HEK293T (cell line): ENCODE measurements at regions not wholly inside any gene's neighbourhood (a gene's known extent, or its start where the extent isn't known, plus 50 kb on each side); places are given as distances from the start of the nearest gene placed in this dataset.

Source experiments
- ARNT ChIP-seq: fragments of 450-650 bp; IDR thresholded peaks from 2 replicates; pipeline ENCODE4 v1.6.1; 2017; ENCODE audit warnings: mild to moderate bottlenecking
- ELF4 ChIP-seq: fragments of 450-650 bp; IDR thresholded peaks from 2 replicates; pipeline ENCODE4 v1.6.1; 2017; ENCODE audit warnings: antibody characterized with exemption
- FOXM1 ChIP-seq: fragments of 450-650 bp; IDR thresholded peaks from 2 replicates; pipeline ENCODE4 v1.6.1; 2017; ENCODE audit warnings: mild to moderate bottlenecking, borderline replicate concordance
- SP1 ChIP-seq: fragments of 450-650 bp; IDR thresholded peaks from 2 replicates; pipeline ENCODE4 v1.6.1; 2017
- ZNF384 ChIP-seq: fragments of 450-650 bp; IDR thresholded peaks from 2 replicates; pipeline ENCODE4 v1.6.1; 2016

DNA sequence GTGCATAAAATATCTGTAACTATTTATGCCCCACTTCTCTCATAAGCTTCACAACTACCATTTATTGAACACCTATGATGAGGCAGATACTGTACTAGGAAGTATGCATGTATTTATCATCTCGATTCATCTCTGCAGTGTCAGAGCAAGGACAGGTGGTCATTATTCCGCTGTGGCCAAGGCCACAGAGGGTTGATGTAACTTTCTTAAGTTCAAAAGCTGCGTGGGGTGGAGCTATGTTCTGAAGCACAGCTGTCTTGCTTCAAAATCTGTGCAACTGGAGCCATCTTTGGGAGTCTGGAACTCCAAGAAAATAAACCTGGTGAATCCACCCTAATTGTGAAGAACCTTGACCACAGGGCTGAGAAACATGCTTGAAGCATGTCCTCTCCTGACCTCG lies 60.2 kb upstream of the HMGXB4 start:
- TF ChIP-seq FOXM1 (no peak), SP1 (no peak), ARNT (no peak), ZNF384 (no peak), ELF4 (no peak)
